ENCODE measurements at regions not wholly inside any gene's neighbourhood (a gene's known extent, or its start where the extent isn't known, plus 50 kb on each side); places are given as distances from the start of the nearest gene placed in this dataset.

- TF ChIP-seq EZH2phosphoT487 (IDR thresholded peaks at IDR 0.05; ENCODE audit: borderline replicate concordance) (no peak), EZH2 (IDR thresholded peaks at IDR 0.05) (no peak), CTCF (IDR thresholded peaks at IDR 0.05 in 2 of 3, conservative IDR thresholded peaks at IDR 0.05 in 1 of 3; ENCODE audit: borderline replicate concordance in 1 of 3, insufficient read depth in 1 of 3, low read depth in 2 of 3, low read length in 2 of 3) (no peak), TCF7L2 (IDR thresholded peaks at IDR 0.05; ENCODE audit: borderline replicate concordance, extremely low read depth, insufficient read depth, insufficient read length) (no peak), POLR2AphosphoS5 (IDR thresholded peaks at IDR 0.05; ENCODE audit: low read depth, low read length) (no peak), POLR2A (IDR thresholded peaks at IDR 0.05; ENCODE audit: borderline replicate concordance, extremely low read depth, insufficient read depth, insufficient read length) (no peak), ZFX (IDR thresholded peaks at IDR 0.05) (no peak), ATF3 (IDR thresholded peaks at IDR 0.05) (no peak), REST (IDR thresholded peaks at IDR 0.05; ENCODE audit: low read depth) (no peak), ELF1 (IDR thresholded peaks at IDR 0.05; ENCODE audit: borderline replicate concordance, low read depth) (no peak)
Observed at GRCh38 chr13:106373304-106373988, 162.0 kb downstream of the EFNB2 start.

All from HCT116 (cell line).